GM19324 (cell line): ENCODE measurements at regions not wholly inside any gene's neighbourhood (a gene's known extent, or its start where the extent isn't known, plus 50 kb on each side); places are given as distances from the start of the nearest gene placed in this dataset.
"Not testable (repeated sequence)": the region's sequence is repeated elsewhere in the genome, so short reads cannot be mapped to it uniquely, and the experiment has no call there.

Source experiments
- ATAC-seq: cut with Tn5 transposase; IDR thresholded peaks from one replicate; pipeline ENCODE4 v1.9.1; 2021; ENCODE audit warnings: mild to moderate bottlenecking, moderate library complexity; ENCODE audit not compliant: unreplicated experiment, low FRiP score

GRCh38 chr5:18617191-18617590, 982.9 kb downstream of the TAF11L14 start:
- ATAC-seq = not testable (repeated sequence)

GRCh38 chr5:18630458-18631045, 996.3 kb downstream of the TAF11L14 start:
- ATAC-seq = no peak

- no peak for ATAC-seq
Observed at GRCh38 chr5:18652404-18653215, 1018.4 kb downstream of the TAF11L14 start.

GRCh38 chr5:18653216-18653752, 1019.0 kb downstream of the TAF11L14 start:
- peak; percentile 94 for ATAC-seq

- ATAC-seq = no peak
Observed at GRCh38 chr5:18660511-18660910, 1026.3 kb downstream of the TAF11L14 start.

- no peak for ATAC-seq
Observed at GRCh38 chr5:18662231-18662630, 1028.0 kb downstream of the TAF11L14 start.

GRCh38 chr5:18674212-18674611, 1040.0 kb downstream of the TAF11L14 start:
- ATAC-seq = not testable (repeated sequence)

- no peak for ATAC-seq
Observed at GRCh38 chr5:18675041-18675440, 1040.8 kb downstream of the TAF11L14 start.

GRCh38 chr5:18686253-18686652, 1052.0 kb downstream of the TAF11L14 start:
- no peak for ATAC-seq

- no peak for ATAC-seq
Observed at GRCh38 chr5:18687429-18687828, 1053.2 kb downstream of the TAF11L14 start.

GRCh38 chr5:18699681-18700080, 1065.4 kb downstream of the TAF11L14 start:
- no peak for ATAC-seq

- ATAC-seq = no peak
Observed at GRCh38 chr5:18702821-18703220, 1068.6 kb downstream of the TAF11L14 start.

- ATAC-seq = no peak
Observed at GRCh38 chr5:18712936-18713485, 1078.8 kb downstream of the TAF11L14 start.

- peak; percentile 56 for ATAC-seq
Observed at GRCh38 chr5:18720002-18720401, 1085.7 kb downstream of the TAF11L14 start.

GRCh38 chr5:18732556-18733479, 1098.6 kb downstream of the TAF11L14 start:
- no peak for ATAC-seq

- no peak for ATAC-seq
Observed at GRCh38 chr5:18736051-18736398, 1101.8 kb downstream of the TAF11L14 start.

- ATAC-seq = not testable (repeated sequence)
Observed at GRCh38 chr5:18736736-18737135, 1102.5 kb downstream of the TAF11L14 start.

GRCh38 chr5:18740301-18740700, 1106.0 kb downstream of the TAF11L14 start:
- ATAC-seq = no peak

- no peak for ATAC-seq
Observed at GRCh38 chr5:18742830-18743229, 1108.6 kb downstream of the TAF11L14 start.

- no peak for ATAC-seq
Observed at GRCh38 chr5:18744441-18744840, 1110.2 kb downstream of the TAF11L14 start.
